Stimulated activated CD4-positive, alpha-beta T cell treated with anti-CD3 and anti-CD28 coated beads, Interleukin-2, amount 100 ng/mL, for 24 hours (primary cell): ENCODE measurements at regions not wholly inside any gene's neighbourhood (a gene's known extent, or its start where the extent isn't known, plus 50 kb on each side); places are given as distances from the start of the nearest gene placed in this dataset.
A peak's percentile ranks its signal among the peaks of the same experiment; 100 is the strongest.

Source experiments
- DNase-seq, 2 donors: peaks; one replicate each; pipeline ENCODE4 v3.0.0-alpha.2; 2020

DNA sequence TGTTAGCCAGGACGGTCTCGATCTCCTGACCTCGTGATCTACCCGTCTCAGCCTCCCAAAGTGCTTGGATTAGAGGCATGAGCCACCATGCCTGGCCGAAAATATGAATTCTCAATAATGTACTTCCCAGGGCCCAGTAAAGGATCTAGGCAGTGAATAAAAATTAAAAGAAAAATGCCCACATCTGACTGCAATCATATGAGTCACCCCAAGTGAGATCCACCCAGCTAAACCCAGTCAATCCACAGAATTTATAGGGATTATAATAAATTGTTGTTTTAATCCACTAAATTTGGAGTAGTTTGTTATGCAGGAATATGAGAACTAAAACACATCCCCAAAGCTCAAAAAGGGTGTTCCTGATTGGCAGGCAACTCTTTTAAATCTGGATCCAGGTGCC, 93.5 kb upstream of the STK39 start:
- no peak for DNase-seq

DNA sequence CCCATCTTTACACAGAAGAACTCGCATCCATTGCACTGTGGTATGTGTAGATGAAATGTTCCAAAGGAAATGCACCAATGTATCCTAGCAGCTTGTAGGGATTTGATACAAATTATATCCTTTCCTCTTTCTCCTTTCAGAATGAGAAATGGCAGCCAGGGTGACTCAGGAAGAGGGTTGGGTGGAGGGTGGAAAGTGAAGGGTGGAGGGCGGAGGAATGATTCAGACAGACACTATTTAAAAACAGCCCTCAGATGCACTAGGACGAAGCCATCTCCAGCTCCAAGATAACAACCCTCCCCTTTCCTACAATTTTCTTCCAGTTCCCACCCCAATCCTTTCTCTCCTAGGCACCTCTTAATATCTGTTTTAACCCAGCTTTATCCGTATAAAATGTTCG, 96.2 kb upstream of the STK39 start:
- no peak for DNase-seq

DNA sequence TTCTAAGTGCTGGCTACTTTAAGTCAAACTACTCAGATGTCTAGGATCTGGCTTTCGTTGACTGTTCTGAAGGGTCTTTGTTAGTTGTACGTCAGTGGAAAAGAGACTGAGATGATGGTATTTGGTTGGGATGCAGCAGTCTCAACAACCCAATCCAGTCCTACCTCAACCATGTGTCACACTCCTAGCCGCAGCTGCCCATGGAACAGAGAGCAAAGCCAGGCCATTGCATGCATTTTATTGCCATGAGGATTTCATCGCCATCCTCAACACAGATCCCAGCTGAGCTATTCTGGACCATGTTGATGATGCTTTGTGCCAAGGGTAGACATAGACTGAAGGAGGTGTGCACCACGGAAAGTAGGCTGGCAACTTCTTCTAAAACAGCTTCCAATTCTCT, 97.3 kb upstream of the STK39 start:
- no peak for DNase-seq

DNA sequence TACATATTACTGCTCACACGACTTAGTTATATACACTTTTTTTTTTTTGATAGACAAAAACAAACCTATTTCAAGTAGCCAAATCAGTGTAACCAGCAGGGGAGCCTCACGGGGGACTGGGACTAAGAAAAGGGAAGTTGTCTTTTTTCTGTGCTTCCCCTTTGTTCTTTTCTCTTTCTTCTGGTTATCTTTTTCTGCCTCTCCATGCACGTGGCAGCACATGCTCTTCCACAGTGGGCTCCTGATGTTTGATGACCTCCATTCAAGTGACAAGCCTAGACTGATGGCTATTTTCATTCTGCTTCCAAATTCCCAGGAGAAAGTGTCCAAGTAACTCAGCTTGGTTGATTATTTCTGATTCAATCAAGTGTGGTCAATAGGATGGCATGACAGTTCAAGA, 98.2 kb upstream of the STK39 start:
- no peak for DNase-seq

DNA sequence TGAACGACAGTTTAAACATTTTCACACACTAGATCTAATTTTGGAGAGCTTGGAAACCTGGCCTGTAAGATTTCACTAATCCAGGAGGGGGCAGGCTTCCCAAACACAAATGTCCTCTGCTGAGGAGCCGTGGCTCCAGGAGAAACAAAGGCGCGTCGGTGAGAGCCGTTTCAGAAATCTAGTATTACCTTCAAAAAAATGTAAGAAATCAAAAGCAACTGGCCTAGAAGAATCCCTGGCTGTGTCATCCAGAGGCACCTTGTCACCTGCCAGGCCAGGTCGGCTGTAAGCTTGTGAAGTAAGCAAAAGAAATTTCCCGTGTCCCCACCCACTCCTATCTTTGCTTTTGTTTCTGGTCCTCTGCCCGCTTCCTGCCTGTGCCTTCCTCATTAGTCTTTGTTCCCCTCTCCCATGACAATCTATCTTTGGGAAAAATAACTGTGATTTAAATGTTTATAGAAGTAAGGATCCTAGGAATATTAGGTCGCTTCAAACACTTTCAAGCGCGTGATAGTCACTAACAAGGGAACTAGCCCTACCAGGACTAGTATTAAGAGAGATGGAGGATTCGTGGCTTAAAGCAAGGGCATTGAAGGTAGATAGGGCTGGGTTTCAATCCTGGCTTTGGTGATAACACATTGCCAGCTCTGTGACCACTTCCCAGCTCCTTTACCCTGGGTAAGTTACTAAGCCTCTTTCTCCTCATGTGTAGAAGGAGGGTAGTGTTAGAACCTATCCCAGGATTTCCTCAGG, 99.5 kb upstream of the STK39 start:
- peak; percentile 71 to 73 for DNase-seq

DNA sequence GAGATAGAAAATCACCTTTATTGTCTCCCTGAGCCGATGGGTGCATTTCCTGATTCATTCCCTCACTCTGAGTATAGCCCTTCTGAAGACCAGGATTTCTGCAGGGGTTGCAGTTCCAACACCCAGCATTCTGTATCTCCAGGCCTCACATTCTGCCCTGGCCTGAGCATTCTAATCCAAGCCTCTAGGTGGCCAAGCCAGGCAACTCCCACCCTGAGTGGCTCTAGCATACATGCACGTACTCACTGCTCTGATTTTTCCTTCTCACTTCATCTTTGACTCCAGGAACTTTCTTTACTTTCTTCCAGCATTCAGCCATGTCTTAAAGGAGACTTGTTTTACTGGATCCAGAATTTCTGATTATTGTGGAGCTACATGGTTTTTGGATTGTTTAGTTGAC, 100.7 kb upstream of the STK39 start:
- DNase-seq, result no peak

DNA sequence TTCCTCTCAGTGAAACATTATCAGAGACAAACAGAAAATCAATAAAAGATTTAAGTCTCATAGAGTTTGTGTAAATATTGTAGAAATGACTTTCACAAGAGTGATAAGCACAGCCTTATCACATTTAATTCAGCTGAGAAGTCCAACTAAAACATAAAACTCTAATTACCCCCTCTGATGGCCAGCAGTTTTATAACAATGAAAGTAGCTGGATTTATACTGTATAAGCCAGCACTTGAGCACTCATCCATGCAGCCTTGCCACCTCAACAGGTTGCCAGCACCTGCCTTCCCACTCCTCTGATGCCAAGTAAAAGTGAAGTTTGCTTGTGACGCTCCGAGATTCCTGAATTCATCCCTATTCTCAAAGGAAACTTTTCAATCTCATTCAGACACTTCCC, 103.0 kb upstream of the STK39 start:
- DNase-seq, result no peak

DNA sequence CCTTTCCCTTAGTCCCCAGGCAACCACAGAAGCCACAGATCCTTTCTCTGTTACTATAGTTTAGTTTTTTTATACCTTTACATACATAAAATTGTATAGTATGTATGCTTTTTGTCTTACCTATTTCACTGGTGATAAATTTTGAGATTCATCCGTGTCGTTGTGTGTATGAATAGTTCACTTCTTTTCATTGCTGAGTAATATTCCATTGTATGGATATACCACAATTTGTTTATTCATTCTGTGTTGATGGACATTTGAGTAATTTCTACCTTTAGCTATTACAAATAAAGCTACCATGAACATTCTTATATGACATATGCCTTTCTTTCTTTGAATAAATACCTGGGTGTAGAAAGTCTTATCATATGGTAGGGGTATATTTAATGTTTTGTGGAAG, 102.8 kb upstream of the CERS6 start:
- DNase-seq, result no peak

DNA sequence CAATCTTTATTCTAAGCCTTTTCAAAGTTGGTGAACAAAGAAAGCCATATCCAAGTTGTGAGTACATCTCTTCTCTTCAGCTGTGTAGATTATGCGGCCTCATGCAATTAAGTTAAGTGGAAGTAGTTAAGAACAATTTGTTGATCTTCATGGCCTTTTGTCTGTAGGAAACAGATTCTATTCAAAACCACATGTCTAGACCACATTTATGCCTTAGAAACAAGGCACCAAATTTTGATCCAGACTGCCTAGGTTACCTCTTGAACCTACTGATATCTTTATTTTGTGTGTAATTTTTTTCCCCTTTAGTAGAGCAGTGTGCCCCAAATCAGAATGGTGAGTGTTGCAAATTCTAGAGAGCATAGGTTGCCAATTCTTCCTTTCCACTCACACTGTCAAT, 101.6 kb upstream of the CERS6 start:
- no peak for DNase-seq

DNA sequence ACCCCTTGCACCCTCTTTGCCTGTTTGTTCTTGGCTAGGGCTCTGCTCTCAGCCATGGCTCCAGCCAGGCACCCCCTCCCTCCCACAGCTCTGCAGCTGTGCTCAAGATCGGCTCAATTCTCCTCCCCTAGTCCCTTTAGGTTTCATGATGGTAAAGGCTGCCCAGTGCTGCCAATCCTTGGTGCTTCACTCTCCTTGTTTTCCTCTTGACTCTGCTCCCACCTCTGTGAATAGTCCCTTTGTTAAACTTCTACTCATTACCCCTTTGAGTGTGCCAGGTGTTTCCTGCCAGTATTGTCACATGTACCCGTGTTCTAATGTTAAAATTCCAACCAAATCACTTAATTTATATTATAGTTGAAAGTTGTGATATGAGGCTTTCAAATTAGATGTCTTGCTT, 101.0 kb upstream of the CERS6 start:
- DNase-seq, result no peak

DNA sequence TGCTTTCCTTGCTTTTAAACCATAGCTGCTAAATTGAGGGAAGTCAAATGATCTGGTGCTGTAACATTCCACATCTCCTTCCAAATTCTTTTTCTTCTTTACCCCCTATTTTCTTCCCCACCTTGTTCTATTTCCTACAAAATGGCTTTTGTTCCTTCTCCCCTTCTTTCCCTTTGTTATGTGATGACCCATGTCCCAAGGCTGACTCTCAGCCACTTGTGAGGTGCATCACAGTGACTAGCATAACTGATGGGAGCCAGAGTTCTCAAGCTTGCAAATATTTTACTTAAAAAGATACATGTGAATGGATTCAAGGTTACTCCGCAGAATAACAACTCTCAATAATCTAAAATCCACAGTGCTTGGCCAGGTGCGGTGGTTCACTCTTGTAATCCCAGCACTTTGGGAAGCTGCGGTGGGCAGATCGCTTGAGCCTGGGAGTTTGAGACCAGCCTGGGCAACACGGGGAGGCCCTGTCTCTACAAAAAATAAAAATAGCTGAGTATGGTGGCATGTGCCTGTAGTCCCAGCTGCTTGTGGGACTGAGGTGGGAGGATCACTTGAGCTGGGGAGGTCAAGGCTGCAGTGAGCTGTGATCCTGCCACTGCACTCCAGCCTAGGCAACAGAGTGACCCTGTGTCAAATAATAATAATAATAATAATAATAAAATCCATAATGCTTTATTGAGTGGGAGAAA, 100.1 kb upstream of the CERS6 start:
- no peak for DNase-seq

DNA sequence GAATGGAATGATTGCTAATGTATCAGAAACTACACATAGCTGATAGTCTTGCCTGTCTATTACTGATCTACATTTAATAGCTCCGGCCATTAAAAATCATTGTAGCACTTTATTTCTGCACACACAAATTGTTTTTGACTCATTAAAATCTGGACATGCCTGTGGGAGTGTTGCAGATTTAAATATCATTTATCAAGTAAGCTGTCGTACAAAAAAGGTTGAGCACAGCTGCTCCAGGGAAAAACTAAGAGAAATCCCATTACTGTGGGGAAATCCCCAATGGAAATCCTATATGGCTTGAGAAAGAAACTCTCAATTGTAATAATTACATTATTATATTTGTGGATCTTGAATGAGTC, 99.6 kb upstream of the CERS6 start:
- DNase-seq, result no peak

DNA sequence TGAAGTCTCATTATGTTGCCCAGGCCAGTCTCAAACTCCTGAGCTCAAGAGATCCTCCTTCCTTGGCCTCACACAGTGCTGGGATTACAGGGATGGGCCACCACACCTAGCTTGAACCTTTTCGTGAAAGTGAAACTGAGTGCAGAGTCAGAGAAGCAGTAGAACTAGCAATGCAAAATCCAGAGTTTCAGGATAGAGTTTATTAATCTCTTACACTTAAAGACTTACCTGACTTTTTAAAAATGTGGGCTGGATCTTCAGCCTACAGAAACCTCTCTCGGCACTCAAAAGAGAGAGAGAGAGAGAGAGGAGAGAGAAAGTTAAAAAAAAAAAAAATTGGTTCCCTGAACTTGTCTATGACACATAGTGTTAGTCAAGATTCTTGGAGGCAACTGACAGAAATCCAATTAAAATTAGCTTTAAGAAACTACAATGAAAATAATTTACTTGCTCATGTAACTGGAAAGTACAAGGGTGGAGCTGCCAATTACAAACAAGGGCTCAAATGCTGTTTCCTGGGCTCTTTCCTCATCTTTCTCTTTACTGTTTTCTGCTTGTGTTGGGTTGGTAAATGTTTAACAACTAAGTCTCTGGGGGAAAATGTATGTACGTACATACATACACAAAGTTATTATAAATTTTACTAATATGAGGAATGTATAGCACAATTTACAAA, 98.1 kb upstream of the CERS6 start:
- no peak for DNase-seq

DNA sequence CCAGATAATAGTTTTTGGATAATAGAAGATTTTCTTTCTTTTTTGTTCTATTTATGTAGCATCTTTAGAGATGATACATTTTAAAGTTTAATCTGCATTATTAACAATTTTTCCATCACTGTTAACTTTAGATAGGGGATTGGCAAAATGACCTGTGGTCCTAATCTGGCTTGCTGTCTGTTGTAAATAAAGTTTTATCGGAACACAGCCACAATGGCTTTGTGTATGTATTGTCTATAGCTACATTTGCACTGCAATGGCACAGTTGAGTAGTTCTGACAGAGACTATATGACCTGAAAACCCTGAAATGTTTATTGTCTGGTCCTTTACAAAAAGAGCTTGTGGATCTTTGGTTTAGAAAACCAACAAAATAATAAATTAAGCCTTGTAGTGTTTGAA, 97.0 kb upstream of the CERS6 start:
- no peak for DNase-seq

DNA sequence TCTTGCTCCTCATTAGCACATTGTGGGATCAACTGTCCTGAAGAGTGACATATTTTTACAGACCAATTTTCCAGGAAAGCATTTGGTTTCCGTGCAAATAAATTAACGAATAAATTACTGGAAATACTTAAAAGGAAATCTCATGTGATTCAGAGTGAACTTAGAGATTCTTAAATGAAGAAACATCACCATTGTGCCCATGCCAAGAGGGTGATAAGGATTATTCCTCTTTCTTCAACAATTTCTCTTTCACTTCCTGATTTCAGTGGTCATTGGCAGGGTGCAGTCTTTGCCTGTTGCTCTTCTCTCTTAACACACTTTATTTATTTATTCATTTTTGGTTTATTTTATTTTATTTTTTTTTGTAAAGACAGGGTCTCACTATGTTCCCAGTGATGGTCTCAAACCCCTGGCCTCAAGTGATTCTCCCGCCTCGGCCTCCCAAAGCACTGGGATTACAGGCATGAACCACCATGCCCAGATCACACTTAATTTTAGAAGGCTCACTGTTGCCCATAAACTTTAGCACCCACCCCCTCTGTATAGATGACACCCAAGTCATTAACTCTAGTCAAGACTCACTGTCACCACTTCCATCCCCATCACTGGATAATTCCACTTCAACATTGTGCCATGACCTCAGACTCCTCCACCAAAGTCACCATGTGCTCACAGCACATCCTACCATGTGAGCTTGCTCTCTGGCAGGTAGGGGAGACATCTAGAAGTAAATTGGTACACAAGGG, 92.6 kb upstream of the CERS6 start:
- no peak for DNase-seq

DNA sequence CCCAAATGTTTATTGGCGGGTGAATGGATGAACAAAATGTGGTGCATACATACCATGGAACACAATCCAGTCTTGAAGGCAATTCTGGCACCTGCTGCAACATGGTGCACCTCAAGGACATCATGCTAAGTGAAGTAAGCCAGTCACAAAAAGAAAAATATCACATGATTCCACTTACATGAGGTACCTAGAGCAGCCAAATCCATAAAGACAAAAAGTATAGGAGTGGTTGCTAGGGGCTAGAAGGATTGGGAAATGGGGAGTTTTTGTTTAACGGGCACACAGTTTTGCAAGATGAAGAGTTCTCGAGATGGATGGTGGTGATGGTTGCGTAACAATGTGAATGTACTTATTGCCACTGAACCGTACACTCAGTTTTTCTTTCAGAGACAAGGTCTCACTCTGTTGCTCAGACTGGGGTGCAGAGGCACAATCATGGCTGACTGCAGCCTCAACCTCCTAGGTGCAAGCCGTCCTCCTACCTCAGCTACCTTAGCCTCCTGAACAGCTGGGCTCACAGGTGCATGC, 90.9 kb upstream of the CERS6 start:
- no peak for DNase-seq

DNA sequence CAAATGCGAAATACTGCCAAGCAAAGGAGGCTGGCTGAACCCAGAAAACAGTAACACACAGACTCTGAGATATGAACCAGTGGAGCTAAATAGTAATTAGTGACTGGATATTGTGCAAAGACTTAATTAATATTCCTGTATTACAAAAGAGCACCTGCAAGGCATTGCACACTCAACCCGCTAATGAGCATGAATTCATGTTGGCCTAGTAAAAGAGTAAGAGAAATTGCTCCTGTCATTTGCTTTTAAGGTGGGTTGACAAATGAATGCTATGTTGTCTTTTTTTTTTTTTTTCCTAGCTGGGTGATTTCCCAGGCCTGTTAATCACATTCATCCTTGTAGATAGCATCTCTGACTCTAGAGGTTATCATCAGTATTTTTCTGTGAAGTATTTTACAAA, 87.0 kb upstream of the CERS6 start:
- no peak for DNase-seq

DNA sequence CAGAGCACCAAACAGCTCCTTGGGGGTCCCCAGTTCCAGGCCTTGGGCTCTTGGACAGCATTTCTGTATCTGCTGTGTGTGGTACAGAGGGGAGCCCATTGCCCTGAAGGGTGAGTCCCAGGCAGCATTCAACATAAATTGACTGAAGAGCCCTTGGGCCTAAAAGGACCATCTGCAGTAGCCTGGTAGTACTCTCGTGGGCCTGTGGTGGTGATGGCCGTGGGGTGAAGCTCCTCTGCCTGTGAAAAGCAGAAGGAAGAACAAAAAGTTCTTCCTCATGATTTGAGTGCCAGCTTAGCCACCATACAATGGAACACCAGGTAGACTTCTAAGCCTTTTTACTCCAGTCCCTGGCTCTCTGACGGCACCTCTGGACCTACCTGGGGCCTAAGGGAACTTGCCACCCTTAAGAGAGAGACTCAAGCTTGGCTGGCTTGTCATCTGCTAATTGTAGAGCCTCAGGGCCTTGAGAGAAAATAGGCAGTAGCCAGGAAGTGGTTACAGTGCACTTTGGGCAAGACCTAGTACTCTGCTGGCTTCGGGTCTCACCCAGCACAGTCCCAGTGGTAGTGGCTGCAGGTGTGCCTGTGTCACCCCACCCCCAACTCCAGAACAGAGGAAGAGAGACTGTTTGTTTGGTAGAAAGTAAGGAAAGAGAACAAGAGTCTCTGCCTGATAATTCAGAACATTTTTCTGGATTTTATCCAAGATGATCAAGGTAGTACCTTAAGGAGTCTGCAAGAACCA, 84.6 kb upstream of the CERS6 start:
- DNase-seq, result no peak

DNA sequence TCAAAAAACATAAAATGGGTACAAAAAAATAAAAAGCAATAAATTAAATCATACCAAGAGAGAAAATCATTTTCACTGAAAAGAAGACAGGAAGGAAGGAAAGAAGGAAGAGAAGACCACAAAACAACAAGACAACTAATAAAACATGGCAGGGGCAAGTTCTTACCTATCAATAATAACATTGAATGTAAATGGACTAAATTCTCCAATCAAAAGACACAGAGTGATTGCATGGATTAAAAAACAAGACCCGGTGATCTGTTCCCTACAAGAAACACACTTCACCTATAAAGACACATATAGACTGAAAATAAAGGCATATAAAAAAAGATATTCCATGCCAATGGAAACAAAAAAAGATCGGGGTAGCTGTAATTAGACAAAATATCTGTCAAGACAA, 82.6 kb upstream of the CERS6 start:
- DNase-seq, result no peak

DNA sequence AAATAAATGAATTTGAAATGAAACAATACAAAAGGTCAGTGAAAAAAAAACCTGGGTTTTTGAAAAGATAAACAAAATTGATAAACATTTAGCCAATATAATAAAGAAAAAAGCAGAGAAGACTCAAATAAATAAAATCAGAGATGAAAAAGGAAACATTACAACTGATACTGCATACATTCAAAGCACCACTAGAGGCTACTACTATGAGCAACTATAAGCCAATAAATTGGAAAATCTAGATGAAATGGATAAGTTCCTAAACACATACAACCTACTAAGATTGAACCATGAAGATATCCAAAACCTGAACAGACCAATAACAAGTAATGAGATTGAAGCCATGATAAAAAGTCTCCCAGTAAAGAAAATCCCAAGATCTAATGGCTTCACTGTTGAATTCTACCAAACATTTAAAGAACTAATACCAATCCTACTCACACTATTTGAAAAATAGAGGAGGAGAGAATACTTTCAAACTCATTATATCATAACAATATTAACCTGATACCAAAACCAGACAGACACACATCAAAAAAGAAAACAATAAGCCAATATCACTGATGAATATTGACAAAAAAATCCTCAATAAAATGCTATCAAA, 80.8 kb upstream of the CERS6 start:
- no peak for DNase-seq

DNA sequence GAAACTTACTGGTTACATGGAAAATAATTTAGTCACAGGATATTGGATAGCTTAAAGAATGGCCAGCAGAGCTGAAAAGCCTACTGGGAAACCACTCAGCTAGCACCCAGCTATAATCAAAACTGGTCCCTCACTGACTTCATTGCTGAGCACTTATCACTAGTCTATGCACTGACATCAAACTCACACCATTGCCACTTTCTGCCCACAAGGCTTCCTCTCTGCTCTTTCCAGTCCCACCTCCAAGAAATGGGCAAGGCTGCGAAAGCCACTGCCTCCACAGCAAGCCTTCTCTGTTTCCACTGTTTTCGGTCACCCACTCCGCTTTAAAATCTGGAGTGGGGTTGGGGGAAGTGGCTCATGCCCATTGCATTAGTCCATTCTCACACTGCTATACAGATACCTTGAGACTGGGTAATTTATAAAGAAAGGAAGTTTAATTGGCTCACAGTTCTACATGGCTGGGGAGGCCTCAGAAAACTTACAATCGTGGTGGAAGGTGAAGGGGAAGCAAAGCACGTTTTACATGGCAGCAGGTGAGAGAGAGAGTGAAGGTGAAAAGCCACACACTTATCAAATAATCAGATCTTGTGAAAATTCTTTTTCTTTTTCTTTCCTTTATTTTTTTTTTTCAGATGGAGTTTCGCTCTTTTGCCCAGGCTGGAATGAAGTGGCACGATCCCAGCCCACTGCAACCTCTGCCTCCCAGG, 77.0 kb upstream of the CERS6 start:
- no peak for DNase-seq

DNA sequence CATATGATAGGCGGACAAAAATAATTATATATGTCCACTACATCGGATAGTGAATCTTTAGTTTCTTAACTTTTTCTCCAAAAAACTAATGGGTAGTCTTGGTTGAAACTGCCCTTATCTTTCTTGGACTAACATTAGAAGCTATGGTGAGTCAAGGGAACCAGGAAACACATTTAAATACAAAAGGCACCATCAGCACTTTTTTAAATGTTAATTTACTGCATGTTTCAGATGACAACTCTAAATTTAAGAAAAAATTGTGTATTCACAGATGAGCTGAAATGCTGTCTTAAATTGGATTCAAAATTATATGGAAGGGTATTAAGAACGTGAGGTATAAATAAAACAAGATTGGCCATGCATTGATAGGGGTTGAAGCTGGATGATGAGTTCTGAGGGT, 75.6 kb upstream of the CERS6 start:
- no peak for DNase-seq
